ENCODE measurements at regions not wholly inside any gene's neighbourhood (a gene's known extent, or its start where the extent isn't known, plus 50 kb on each side); places are given as distances from the start of the nearest gene placed in this dataset.

GRCh38 chr2:37489536-37489935 lies 145.1 kb downstream of the QPCT start:
- no peak overlapping the region for H3K4me3 Mint-ChIP-seq
- no peaks in the 10 kb centered on the region for H3K27me3 ChIP-seq (ENCODE audit: insufficient read depth, low read length)
- no peaks in the 10 kb centered on the region for H3K36me3 ChIP-seq (ENCODE audit: insufficient read depth, low read length)
- no peaks in the 10 kb centered on the region for H3K36me3 Mint-ChIP-seq
- H3K9me3 Mint-ChIP-seq: peaks cover 0 to 10% (median 0%) of the 10 kb centered on the region in 8 donors
- no peaks in the 10 kb centered on the region for H3K9me3 ChIP-seq (ENCODE audit: control insufficient read depth in 1 of 2, low read length in 2 of 2)
- no peaks in the 10 kb centered on the region for H3K4me1 ChIP-seq (ENCODE audit: insufficient read depth, low read length)
- DNase-seq: no peak
- no peak overlapping the region for H3K4me3 ChIP-seq (ENCODE audit: low read length in 2 of 2)
- peaks cover 1 to 4% of the 10 kb centered on the region in 2 donors for H3K27me3 Mint-ChIP-seq
- CTCF ChIA-PET (ENCODE audit: partially characterized antibody): interaction anchor here (0.9 to 1.4 kb wide), 4 partner anchors 13 to 94 kb away, joined by 3 to 4 read pairs (median 3); no protein-coding TSS in a partner anchor
- H3K4me1 Mint-ChIP-seq: peaks cover 0 to 5% (median 0%) of the 10 kb centered on the region in 4 donors
- no peak overlapping the region for H3K27ac Mint-ChIP-seq
- POLR2A ChIA-PET (ENCODE audit: partially characterized antibody): no interaction called here
- intact Hi-C loops (cut with micrococcal nuclease): no loop called here
- no peak overlapping the region for H3K27ac ChIP-seq (ENCODE audit: low read depth, low read length)

GRCh38 chr2:37493425-37493824 lies 149.0 kb downstream of the QPCT start:
- intact Hi-C loops (cut with micrococcal nuclease): no loop called here
- peaks cover 1 to 2% of the 10 kb centered on the region in 2 donors for H3K27me3 Mint-ChIP-seq
- POLR2A ChIA-PET (ENCODE audit: partially characterized antibody): no interaction called here
- Histone ChIP-seq H3K9me3 (ENCODE audit: control insufficient read depth in 1 of 2, low read length in 2 of 2) (no peaks in the 10 kb centered on the region), H3K27ac (ENCODE audit: low read depth, low read length) (no peak overlapping the region), H3K36me3 (ENCODE audit: insufficient read depth, low read length) (no peaks in the 10 kb centered on the region), H3K4me1 (ENCODE audit: insufficient read depth, low read length) (no peaks in the 10 kb centered on the region), H3K27me3 (ENCODE audit: insufficient read depth, low read length) (no peaks in the 10 kb centered on the region), H3K4me3 (ENCODE audit: low read length in 2 of 2) (no peak overlapping the region)
- no peaks in the 10 kb centered on the region for H3K36me3 Mint-ChIP-seq
- no peak for DNase-seq
- H3K4me3 Mint-ChIP-seq: no peak overlapping the region
- peaks cover 0 to 22% (median 2%) of the 10 kb centered on the region in 8 donors for H3K9me3 Mint-ChIP-seq
- H3K4me1 Mint-ChIP-seq: no peaks in the 10 kb centered on the region
- CTCF ChIA-PET (ENCODE audit: partially characterized antibody): no interaction called here
- H3K27ac Mint-ChIP-seq: no peak overlapping the region

- no peaks in the 10 kb centered on the region for H3K27me3 ChIP-seq (ENCODE audit: insufficient read depth, low read length)
- no peak overlapping the region for H3K4me3 ChIP-seq (ENCODE audit: low read length in 2 of 2)
- Mint-ChIP-seq H3K9me3 (peaks cover 0 to 13% (median 1%) of the 10 kb centered on the region in 8 donors), H3K27me3 (peaks cover 4 to 11% of the 10 kb centered on the region in 2 donors), H3K4me3 (no peak overlapping the region), H3K27ac (no peak overlapping the region), H3K4me1 (no peaks in the 10 kb centered on the region), H3K36me3 (peaks cover 0 to 4% of the 10 kb centered on the region in 2 donors)
- ChIA-PET POLR2A (ENCODE audit: partially characterized antibody) (no interaction called here), CTCF (ENCODE audit: partially characterized antibody) (interaction anchor here (1.5 kb wide), 1 partner anchor 84 kb away, joined by 3 read pairs; no protein-coding TSS in a partner anchor)
- DNase-seq: no peak
- no peak overlapping the region for H3K27ac ChIP-seq (ENCODE audit: low read depth, low read length)
- no peaks in the 10 kb centered on the region for H3K4me1 ChIP-seq (ENCODE audit: insufficient read depth, low read length)
- intact Hi-C loops (cut with micrococcal nuclease): no loop called here
- H3K36me3 ChIP-seq (ENCODE audit: insufficient read depth, low read length): no peaks in the 10 kb centered on the region
- H3K9me3 ChIP-seq (ENCODE audit: control insufficient read depth in 1 of 2, low read length in 2 of 2): no peaks in the 10 kb centered on the region
Measured at GRCh38 chr2:37499113-37499512, 154.7 kb downstream of the QPCT start.

- Mint-ChIP-seq H3K4me3 (no peak overlapping the region), H3K27me3 (peaks cover 4 to 11% of the 10 kb centered on the region in 2 donors), H3K36me3 (peaks cover 0 to 4% of the 10 kb centered on the region in 2 donors), H3K27ac (no peak overlapping the region), H3K4me1 (no peaks in the 10 kb centered on the region), H3K9me3 (peaks cover 0 to 11% (median 1%) of the 10 kb centered on the region in 8 donors)
- no peaks in the 10 kb centered on the region for H3K4me1 ChIP-seq (ENCODE audit: insufficient read depth, low read length)
- no peaks in the 10 kb centered on the region for H3K36me3 ChIP-seq (ENCODE audit: insufficient read depth, low read length)
- ChIA-PET POLR2A (ENCODE audit: partially characterized antibody) (no interaction called here), CTCF (ENCODE audit: partially characterized antibody) (interaction anchor here (0.7 to 1.5 kb wide), 3 partner anchors 21 to 154 kb away, joined by 3 to 4 read pairs (median 3); no protein-coding TSS in a partner anchor)
- DNase-seq: no peak
- H3K27ac ChIP-seq (ENCODE audit: low read depth, low read length): no peak overlapping the region
- H3K9me3 ChIP-seq (ENCODE audit: control insufficient read depth in 1 of 2, low read length in 2 of 2): no peaks in the 10 kb centered on the region
- H3K27me3 ChIP-seq (ENCODE audit: insufficient read depth, low read length): no peaks in the 10 kb centered on the region
- no peak overlapping the region for H3K4me3 ChIP-seq (ENCODE audit: low read length in 2 of 2)
- intact Hi-C loops (cut with micrococcal nuclease): no loop called here
Measured at GRCh38 chr2:37500031-37500430, 155.6 kb downstream of the QPCT start.

- intact Hi-C loops (cut with micrococcal nuclease): no loop called here
- peaks cover 0 to 1% (median 0%) of the 10 kb centered on the region in 4 donors for H3K4me1 Mint-ChIP-seq
- Histone ChIP-seq H3K27ac (ENCODE audit: low read depth, low read length) (no peak overlapping the region), H3K9me3 (ENCODE audit: control insufficient read depth in 1 of 2, low read length in 2 of 2) (no peaks in the 10 kb centered on the region), H3K36me3 (ENCODE audit: insufficient read depth, low read length) (no peaks in the 10 kb centered on the region), H3K4me3 (ENCODE audit: low read length in 2 of 2) (no peak overlapping the region), H3K27me3 (ENCODE audit: insufficient read depth, low read length) (no peaks in the 10 kb centered on the region), H3K4me1 (ENCODE audit: insufficient read depth, low read length) (no peaks in the 10 kb centered on the region)
- no peak overlapping the region for H3K4me3 Mint-ChIP-seq
- ChIA-PET CTCF (ENCODE audit: partially characterized antibody) (interaction anchor here (1.2 kb wide), 1 partner anchor 23 kb away, joined by 4 read pairs; no protein-coding TSS in a partner anchor), POLR2A (ENCODE audit: partially characterized antibody) (interaction anchor here (0.6 to 0.7 kb wide), 2 partner anchors 60 to 110 kb away, joined by 3 to 5 read pairs; no protein-coding TSS in a partner anchor)
- H3K27me3 Mint-ChIP-seq: peaks cover 4 to 11% of the 10 kb centered on the region in 2 donors
- no peak overlapping the region for H3K27ac Mint-ChIP-seq
- H3K36me3 Mint-ChIP-seq: peaks cover 0 to 4% of the 10 kb centered on the region in 2 donors
- DNase-seq: no peak
- peaks cover 0 to 2% (median 0%) of the 10 kb centered on the region in 8 donors for H3K9me3 Mint-ChIP-seq
Measured at GRCh38 chr2:37501113-37501512, 156.7 kb downstream of the QPCT start.

GRCh38 chr2:37506407-37507050 lies 162.1 kb downstream of the QPCT start:
- Histone ChIP-seq H3K36me3 (ENCODE audit: insufficient read depth, low read length) (no peaks in the 10 kb centered on the region), H3K27me3 (ENCODE audit: insufficient read depth, low read length) (no peaks in the 10 kb centered on the region), H3K4me3 (ENCODE audit: low read length in 2 of 2) (no peak overlapping the region), H3K9me3 (ENCODE audit: control insufficient read depth in 1 of 2, low read length in 2 of 2) (no peaks in the 10 kb centered on the region), H3K4me1 (ENCODE audit: insufficient read depth, low read length) (no peaks in the 10 kb centered on the region), H3K27ac (ENCODE audit: low read depth, low read length) (no peak overlapping the region)
- H3K27ac Mint-ChIP-seq: no peak overlapping the region
- intact Hi-C loops (cut with micrococcal nuclease): no loop called here
- H3K4me3 Mint-ChIP-seq: no peak overlapping the region
- peaks cover 0 to 2% (median 0%) of the 10 kb centered on the region in 8 donors for H3K9me3 Mint-ChIP-seq
- CTCF ChIA-PET (ENCODE audit: partially characterized antibody): no interaction called here
- H3K4me1 Mint-ChIP-seq: peaks cover 0 to 1% (median 0%) of the 10 kb centered on the region in 4 donors
- H3K36me3 Mint-ChIP-seq: peaks cover 0 to 4% of the 10 kb centered on the region in 2 donors
- peaks cover 4 to 6% of the 10 kb centered on the region in 2 donors for H3K27me3 Mint-ChIP-seq
- POLR2A ChIA-PET (ENCODE audit: partially characterized antibody): no interaction called here
- no peak for DNase-seq

- H3K27ac Mint-ChIP-seq: no peak overlapping the region
- Histone ChIP-seq H3K27me3 (ENCODE audit: insufficient read depth, low read length) (no peaks in the 10 kb centered on the region), H3K27ac (ENCODE audit: low read depth, low read length) (no peak overlapping the region), H3K36me3 (ENCODE audit: insufficient read depth, low read length) (no peaks in the 10 kb centered on the region), H3K9me3 (ENCODE audit: control insufficient read depth in 1 of 2, low read length in 2 of 2) (no peaks in the 10 kb centered on the region), H3K4me3 (ENCODE audit: low read length in 2 of 2) (no peak overlapping the region), H3K4me1 (ENCODE audit: insufficient read depth, low read length) (no peaks in the 10 kb centered on the region)
- H3K36me3 Mint-ChIP-seq: peaks cover 0 to 4% of the 10 kb centered on the region in 2 donors
- no peaks in the 10 kb centered on the region for H3K9me3 Mint-ChIP-seq
- peaks cover 2% of the 10 kb centered on the region in 2 donors for H3K27me3 Mint-ChIP-seq
- H3K4me1 Mint-ChIP-seq: peaks cover 0 to 1% (median 0%) of the 10 kb centered on the region in 4 donors
- POLR2A ChIA-PET (ENCODE audit: partially characterized antibody): no interaction called here
- intact Hi-C loops (cut with micrococcal nuclease): no loop called here
- CTCF ChIA-PET (ENCODE audit: partially characterized antibody): no interaction called here
- no peak for DNase-seq
- no peak overlapping the region for H3K4me3 Mint-ChIP-seq
Measured at GRCh38 chr2:37507051-37507410, 162.6 kb downstream of the QPCT start.

All from CD4-positive, alpha-beta memory T cell (primary cell).